GM21423 (cell line): ENCODE measurements at regions not wholly inside any gene's neighbourhood (a gene's known extent, or its start where the extent isn't known, plus 50 kb on each side); places are given as distances from the start of the nearest gene placed in this dataset.
"Not testable (repeated sequence)": the region's sequence is repeated elsewhere in the genome, so short reads cannot be mapped to it uniquely, and the experiment has no call there.

Experiments used
- ATAC-seq: cut with Tn5 transposase; IDR thresholded peaks from one replicate; pipeline ENCODE4 v1.9.1; 2021; ENCODE audit warnings: mild to moderate bottlenecking, moderate library complexity; ENCODE audit not compliant: unreplicated experiment

DNA sequence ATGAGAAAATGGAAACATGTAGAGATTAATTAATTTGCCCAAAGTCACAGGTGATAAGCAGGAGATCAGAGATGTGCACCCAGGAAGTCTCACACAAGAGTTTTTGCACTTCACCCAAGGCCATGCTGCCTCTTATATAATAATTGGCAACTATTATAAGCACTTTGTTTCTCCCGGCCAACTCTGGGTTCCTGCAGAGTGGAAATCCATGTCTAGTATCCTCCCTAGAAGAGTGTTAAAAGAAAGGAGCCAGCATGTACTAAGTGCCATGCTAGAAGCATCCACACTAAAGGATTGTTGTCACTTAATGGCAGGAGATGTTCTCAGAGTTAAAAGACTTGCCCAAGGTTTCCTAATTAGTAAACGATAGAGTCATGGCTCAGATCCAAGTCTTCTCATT lies 470.3 kb downstream of the OMA1 start:
- ATAC-seq: no peak

DNA sequence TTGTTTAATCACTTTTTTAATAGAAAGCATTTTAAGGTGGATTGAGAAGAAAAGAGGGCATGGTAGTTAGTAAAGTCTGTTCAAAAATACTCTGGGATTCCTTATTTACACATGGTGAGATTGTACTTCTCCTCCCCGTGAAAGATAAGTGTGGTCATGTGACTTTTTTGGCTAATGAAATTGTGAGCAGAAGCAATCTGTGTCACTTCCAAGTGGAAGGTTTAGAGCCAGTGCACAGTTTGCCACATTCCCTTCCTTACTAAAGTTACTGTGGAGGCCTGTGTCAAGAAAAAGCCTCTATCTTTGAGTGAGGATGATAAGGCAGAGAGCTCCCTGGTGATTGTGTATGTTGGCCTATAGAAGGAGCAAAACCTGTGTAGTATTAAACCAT lies 471.3 kb downstream of the OMA1 start:
- ATAC-seq: no peak

DNA sequence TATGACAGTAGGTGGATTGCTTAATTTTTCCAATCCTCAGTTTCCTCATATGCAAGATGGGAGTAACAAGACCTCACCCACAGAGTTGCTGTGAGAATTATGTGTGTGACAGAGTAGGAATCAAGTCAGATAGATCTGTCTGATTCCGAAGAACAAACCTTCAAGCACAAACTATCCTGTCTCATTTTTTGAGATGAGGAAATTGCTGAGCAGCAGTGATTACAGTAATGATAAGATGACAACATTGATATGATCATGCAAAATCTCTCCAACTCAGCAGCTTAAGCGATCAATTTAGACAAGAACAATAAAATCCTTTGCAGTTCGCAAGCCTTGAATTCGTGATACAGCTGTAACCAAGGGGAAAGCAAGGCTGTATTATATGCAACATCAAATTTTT lies 474.1 kb downstream of the OMA1 start:
- ATAC-seq: no peak

DNA sequence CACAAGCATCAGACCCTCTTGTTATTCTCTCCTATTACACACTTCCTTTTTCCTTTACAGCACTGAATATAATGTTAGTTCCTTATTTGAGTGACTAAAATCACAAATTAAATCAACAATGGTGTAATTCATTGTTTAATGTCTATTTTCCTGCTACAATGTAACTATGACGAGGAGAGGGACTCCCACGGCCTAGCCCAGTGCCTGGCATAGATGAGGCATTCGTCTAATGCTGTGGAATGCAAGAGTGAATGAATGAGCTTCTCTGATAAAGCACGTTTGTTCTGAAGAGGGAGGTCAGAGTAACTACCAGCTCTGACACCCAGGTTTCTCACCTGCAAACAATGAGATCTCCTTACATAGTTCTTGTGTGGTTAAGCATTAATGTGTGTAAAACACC lies 479.4 kb downstream of the OMA1 start:
- no peak for ATAC-seq

DNA sequence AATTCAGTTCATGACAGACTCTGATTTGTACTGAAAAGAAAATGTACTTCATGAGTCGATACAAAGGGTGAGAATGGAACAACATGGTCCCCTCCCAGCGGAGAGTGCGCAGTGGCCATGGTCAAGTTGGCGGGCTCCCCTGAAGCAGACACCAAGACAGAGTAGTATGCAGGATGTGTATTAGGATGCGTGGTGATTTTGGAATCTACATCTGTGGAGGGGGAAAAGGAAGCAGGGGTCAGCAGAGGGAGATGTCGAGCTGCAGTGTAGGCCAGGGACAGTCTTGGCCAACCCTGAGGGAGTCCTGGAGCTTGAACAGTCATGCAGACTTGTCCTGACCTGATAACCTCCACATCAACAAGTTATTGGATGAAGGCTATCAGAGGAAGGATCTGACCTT lies 481.0 kb downstream of the OMA1 start:
- no peak for ATAC-seq

DNA sequence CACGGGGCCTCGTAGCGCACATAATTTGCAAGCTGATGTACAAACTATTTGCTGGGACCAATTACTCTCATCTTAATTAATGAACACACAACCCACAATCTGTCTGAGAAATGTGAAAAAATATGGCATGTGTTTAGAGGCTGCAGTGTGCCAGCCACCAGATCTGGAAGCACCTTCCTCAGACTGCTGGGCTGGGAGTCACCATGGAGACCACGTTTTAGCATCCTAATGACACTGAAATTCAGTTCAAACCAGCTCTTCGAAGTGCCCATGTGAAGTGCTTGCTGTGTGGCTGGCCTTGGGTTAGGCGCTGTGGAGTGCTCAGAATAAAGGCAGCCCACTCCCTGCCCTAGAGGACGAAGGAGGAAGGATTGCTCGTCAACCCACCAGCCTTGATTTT lies 482.4 kb downstream of the OMA1 start:
- no peak for ATAC-seq

DNA sequence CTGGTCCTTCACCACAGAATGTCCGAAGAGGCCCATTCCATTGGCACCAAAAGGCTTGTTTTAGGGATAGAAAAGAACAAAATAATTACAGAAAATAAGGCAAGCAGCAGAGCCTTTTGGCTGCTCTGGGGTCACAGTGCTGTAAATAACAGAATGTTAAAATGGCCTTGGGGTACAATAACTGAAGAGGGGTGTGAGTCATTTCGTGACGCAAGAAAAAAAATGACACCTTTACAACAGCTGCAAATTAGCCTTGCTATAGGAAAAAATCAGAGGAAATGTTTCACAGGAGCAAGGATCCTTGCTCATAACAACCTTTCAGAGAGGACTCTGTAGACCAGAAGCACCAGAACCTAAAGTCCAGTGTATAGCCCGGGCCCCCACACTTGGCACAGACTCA lies 483.4 kb downstream of the OMA1 start:
- no peak for ATAC-seq

DNA sequence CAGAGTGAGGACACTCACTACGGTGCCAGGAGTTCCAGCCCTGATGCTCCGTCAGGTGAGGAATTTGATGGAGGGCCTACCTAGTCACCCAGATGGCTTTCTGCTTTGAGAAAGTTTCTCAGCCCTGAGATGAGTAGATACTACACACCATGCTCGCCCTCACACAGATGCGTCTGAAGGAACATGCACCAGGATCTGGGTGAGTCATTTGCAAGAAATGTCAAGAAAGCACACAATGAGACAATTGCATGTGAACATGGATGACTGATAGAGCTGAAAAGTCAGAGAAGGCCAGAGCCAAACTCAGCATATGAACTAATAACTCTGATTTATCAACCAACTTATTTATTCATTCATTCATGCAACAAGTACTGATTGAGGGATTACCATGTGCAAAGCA lies 483.9 kb downstream of the OMA1 start:
- no peak for ATAC-seq

DNA sequence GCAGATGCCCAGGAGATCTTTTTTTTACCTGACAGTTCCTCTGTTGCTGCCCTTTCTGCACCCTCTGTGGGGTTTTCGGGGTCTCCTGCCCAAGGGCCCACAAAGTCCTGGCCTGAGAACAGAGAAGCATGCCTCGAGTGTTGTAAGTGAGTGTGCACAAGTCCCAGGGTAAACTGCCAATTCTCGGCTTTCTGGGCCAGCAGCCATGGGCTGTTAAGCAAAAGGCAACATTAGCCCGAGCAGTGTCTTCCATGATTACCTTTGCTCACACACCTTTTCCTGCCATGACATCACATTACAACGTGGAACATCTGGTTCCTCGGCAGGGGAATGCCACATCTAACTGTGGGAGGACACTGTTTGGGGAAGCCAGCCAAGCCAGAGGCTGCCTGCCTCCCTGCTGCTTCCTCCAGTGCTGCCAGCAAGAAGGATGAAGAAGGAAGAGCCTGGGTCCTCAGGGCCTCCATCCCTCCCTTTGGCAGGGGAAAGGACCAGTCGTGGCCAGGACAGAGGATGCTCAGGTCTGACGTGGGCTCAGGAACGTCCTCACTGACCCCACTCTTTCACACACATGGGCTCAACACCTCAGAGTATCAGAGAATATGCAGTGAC lies 485.9 kb downstream of the OMA1 start:
- no peak for ATAC-seq

DNA sequence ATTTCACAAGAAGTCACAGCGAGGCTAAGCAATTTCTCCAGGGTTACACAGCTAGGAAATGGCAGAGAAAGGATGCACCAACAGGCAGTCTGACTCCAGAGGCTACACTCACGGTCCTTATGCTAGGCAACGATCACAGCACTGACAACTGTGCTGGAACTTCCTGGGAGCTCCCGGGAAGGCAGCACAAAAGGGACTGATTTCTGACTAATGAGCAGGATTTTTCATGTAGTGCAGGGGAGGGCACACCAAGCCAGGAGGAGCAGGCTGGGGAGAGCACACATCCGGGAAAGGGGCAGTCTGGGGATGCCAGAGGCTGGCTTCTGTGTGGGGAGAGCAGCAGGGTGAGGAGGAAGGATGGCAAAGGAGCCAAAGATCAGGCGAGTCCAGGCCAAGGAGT lies 486.7 kb downstream of the OMA1 start:
- ATAC-seq: no peak

DNA sequence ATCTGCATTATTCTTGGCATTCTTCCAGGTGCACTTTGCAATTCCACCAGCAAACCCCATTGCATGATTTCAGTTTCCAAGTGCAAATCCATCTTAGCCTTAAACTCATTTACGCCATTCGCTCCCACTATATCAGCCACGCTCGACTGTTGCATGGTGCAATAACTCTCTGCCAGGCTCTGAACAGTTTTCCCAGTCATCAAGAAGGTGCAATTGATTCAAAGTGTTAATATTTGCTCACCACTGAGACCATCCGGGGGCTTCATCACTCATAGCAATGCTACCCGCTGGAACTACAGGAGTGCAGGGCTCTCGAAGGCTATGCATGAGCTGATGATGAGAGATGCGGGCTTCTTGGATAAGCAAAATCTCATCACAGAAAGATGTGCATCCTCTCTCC lies 488.2 kb downstream of the OMA1 start:
- ATAC-seq: no peak

DNA sequence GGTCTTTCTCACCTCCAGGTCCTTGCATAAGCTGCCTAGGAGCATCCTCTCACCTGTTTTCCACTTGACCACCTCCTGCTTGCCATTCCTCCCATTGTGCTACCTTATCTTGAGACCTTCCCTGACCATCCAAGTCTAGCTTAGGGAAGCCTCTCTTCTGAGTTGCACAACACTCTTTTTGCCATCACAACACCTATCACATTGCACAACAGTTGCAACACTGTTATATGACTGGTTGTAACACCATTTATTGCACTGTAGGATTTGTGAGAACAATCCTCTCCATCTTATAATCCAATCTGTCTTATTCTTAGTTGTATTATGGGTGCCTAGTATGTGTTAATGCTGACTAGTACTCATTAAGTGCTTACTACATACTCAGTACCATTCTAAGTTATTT lies 488.7 kb downstream of the OMA1 start:
- no peak for ATAC-seq

DNA sequence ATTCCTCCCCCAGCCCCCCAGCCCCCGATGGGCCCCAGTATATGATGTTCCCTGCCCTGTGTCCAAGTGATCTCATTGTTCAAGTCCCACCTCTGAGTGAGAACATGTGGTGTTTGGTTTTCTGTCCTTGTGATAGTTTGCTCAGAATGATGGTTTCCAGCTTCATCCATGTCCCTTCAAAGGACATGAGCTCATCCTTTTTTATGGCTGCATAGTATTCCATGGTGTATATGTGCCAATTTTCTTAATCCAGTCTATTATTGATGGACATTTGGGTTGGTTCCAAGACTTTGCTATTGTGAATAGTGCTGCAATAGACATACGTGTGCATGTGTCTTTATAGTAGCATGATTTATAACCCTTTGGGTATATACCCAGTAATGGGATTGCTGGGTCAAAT lies 495.3 kb downstream of the OMA1 start:
- ATAC-seq: not testable (repeated sequence)

DNA sequence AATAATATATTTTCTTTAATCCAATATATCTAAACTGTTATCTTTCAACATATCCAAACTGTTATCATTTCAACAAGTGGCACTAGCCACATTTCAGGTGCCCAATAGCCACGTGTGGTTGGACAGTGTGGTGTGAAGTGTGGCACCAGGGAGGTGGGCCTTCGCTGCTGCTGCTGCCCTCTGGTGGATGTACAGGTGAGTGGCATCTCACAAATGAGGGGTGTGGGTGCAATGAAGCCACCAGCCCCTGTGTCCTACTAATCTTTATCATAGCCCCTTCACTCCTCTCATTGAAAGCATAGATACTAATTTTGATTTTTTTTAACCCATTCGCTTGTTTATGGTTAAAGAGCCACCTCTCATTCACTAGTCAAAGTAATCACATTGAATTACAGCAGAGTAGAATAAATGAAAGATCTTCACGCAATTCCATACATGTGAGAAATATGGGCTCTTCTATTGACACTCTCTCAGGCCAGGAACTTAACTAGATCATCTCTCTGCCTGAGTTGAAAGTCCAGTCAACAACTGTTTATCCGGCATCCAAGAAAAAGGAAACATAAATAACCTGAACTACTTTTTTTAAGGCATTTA lies 499.2 kb downstream of the OMA1 start:
- no peak for ATAC-seq

DNA sequence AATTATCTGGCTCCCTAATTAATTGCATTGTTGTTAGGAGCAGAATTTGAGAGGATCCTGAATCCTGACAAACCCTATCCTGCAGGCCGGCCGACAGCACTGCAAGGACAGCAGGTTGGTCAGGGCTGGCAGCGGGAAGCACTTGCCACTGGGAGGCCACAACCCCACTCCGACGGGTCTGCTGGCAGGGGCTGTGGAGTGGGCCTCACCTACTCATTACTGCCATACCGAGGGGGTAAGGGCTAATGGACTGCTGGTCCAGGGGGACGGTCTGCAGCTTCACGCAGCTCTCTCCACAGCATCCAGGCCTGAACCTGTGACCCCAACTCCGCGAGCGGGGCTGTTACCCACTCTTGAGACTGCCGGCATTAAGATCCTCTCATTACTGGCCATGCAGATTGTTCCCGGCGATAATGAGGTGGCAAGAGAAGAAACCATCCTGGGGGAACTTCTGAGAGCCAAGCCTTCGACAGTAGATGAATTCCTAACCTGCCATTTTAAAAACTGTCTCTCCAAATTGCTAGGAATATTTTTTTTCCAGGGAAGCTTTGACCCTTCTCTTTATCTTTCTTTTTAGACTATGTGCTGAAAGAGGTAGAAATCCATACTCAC lies 501.3 kb downstream of the OMA1 start:
- ATAC-seq: no peak

DNA sequence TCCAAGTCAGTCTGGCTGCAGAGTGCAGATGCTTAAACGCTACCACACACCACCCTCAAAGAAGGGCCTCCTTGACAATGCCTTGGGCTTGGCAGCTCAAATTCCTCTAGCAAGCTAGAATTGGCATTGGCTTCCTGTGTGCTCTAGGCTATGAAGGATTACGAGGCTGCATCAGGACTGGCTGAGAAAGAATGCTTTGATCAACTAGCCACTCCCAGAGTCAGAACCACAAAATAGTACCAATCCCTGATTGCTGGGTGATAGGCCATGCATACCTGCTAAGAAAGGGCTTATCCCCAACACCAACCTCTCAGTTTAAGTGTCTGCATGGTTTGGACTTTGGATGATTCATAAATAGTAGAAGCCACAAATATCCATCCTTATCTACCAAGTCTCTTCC lies 504.9 kb downstream of the OMA1 start:
- ATAC-seq: no peak

DNA sequence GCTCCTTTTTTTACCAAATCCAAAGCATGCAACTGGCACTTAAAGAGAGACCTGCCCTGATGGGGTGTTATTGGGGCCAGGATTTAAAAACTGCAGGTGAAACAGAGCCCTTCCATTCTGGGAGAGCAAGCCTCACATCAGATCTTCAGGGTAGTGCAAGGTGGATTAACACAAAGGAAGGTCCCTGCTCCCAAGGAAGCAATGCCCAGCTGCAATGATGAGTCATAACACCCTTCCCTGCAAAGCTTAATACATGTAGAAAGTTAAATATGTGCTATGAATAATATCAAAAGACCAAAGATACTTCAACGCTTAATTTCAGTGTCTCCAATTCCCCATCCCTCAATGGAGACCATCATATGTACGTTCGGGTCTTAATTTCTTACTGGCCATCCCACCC lies 508.0 kb downstream of the OMA1 start:
- ATAC-seq: no peak

DNA sequence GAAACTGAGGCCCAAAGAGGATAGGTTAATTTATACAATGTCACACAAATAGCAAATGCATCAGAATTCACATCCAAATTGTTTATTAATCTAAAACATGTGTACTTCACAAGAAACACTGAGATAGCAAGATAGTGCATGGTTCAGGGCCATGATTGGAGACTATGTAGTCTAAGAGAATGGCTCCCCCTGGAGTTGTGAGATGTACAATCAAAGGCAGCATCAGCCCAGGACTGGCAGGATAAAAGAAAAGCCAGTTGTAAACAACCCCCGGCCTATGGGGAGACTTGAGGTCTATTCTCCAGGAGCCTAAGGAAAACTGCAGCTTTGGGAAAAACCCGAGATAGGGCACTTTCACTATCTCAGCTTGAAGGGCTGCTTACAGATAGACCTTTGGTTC lies 511.0 kb downstream of the OMA1 start:
- ATAC-seq: no peak

DNA sequence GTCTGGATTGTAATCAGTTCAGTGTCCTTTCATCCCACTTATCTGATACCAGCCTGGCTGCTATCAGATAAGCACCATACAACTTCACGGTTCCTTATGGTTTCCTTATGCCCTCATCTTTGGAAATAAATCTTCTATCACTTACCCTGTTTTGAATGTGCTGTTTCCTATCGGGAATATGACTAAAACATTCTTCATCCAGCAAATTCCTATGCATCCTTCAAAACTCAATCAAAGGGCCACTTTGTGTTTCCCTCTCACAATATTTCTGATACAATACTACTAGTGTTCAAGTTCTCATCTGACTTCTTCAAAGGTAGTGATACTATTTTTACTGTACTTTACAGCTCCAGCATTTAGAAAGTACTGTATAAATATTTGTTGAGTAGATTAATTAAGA lies 513.2 kb downstream of the OMA1 start:
- no peak for ATAC-seq

DNA sequence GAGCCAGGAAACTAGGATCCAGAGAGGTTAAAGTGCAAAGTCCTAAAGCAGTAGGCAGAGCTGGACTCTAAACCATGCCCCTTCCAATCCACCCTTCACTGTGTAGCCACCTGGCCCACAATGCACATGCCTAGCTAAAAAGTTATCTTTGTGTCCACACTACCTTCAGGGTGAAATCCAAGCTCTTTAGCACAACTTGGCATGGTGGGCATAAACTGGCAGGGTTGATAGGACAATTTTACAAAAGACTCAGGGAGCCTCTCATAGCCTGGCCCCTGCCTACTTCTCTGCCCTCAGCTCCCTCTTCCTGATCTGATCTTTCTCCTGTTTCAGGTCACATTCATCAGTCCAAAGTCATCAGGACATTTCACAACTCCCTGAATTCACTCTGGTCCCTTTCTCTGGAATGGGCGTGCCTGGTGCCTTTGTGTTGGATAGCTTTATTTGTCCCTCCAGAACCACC lies 513.9 kb downstream of the OMA1 start:
- no peak for ATAC-seq

DNA sequence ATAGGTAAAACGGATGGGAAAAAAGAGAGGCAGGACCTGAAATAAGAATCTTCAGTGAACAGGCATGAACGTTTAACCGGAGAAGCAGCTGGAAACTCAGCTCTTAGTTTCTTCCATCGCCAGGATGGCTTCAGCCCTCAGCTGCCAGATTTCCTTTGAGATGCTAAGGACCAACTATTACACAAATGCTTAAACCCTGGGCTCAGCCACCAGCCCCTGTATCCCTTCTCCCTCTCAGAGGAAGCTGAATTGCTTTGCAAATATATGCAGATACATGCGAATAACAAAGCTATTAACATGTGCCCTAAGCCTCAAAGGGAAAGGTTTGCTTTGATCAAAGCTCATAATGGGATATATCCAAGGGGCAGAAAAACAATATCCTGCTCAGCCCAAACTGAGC lies 515.1 kb downstream of the OMA1 start:
- no peak for ATAC-seq

DNA sequence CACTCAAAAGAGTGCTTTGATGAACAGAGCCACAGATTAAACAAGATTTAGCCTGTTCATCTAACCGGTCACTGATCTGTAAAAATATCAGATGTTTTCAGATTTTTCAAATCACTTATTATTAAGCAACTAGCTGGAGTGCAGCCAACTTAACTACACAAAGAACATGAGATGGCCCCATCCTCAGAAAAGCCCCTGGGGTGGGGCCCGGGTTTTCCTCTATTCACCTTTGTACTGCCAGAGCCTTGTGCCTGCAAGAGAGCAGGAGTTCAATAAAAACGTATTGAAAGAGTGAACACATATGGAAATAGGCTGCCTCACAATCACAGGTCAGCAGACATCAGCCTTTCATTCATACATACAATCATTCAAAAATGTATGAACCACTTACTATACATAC lies 516.1 kb downstream of the OMA1 start:
- no peak for ATAC-seq

DNA sequence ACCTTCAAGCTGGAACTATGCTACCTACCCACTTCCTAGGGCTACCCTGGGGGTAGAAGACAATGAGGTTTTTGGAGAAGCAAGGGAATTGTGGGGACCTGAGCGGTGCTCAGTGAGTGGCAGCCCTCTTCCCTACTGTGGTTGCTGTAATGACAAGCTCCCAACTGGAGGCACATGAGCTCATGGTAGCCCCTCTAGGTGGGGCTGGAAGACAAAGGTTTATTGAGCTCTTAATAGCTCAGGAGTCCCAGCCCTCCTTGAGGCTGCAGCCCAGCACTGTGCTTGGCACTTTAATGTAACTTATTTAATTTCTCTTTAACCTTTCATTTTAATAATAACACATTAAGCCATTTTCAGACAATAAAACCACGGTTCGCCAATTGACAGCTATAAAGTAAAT lies 528.9 kb downstream of the OMA1 start:
- ATAC-seq: no peak
